ENCODE measurements at regions not wholly inside any gene's neighbourhood (a gene's known extent, or its start where the extent isn't known, plus 50 kb on each side); places are given as distances from the start of the nearest gene placed in this dataset.
"Not testable (repeated sequence)": the region's sequence is repeated elsewhere in the genome, so short reads cannot be mapped to it uniquely, and the experiment has no call there.

DNA sequence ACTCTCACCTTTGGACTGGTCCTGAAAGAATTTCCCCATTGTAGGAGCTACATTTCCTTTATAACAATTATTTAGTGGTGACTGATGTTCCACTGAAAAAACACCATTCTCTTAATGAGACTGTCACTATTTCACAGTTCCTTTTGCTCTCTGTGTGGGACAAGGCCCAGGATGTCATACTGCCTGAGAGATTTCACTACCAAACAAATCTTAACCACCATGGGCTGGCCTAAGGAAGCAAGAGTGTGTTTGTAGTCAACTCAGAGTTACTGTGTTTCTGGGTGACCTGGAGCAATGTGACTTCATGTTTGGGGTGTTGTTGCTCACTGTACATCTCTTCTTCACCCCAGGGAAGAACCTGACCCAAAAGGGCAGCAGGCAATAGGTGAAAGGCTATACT, 50.1 kb upstream of the ZNF608 start:
- DNase-seq (ENCODE audit: low read depth): no peak

DNA sequence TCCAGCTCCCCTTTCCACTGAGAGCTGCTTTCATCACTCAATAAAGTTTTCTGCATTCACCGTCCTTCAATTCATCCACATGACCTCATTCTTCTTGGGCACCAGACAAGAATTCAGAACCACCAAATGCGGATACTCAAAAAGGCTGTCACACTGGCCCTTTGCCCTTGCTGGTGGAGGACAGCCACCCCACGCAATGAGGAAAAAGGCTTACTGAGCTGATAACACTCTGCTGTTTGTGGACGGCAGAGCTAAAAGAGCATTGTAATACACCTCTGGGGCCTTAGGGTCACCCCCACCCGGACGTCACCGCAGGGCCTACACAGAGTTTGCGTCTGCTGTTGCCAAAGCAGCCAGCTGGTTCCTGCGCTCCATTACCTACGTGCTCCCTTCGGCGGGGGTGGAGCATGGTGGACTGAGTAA, 51.2 kb upstream of the ZNF608 start:
- DNase-seq (ENCODE audit: low read depth): no peak

DNA sequence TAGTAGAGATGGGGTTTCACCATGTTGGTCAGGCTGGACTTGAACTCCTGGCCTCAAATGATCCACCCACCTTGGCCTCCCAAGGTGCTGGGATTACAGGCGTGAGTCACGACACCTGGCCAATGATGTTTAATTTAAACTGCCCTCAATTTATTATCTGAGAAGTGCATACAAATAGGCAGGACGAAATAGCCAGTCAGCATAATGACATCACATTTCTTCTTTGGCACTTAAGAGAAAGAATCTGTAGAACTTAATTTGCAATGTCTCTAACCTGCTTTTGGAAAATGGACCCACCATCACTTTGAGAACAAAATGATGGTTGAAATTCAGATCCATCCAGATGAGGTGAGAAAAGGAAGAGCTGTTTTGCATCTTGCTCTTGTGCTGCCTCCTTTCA, 52.5 kb upstream of the ZNF608 start:
- no peak for DNase-seq (ENCODE audit: low read depth)

DNA sequence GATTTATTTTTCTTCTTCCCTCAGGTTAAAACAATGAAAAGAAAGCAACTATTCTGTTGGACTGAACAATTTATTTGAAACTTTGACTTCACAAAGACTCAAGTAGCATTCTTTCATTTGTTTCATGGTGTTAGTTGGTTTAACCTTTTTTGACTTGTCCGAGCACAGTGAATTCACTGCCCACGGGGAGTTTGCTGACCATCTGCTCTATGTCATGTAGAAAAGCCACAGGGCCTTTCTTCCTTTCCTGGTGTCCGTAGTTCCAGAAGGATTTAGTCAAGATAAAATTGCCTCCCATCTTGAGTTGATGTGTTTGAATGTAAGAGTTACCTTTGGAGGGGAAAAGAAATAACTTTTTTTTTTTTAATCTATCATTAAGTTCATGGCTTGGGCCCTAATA, 55.1 kb upstream of the ZNF608 start:
- DNase-seq (ENCODE audit: low read depth): no peak

DNA sequence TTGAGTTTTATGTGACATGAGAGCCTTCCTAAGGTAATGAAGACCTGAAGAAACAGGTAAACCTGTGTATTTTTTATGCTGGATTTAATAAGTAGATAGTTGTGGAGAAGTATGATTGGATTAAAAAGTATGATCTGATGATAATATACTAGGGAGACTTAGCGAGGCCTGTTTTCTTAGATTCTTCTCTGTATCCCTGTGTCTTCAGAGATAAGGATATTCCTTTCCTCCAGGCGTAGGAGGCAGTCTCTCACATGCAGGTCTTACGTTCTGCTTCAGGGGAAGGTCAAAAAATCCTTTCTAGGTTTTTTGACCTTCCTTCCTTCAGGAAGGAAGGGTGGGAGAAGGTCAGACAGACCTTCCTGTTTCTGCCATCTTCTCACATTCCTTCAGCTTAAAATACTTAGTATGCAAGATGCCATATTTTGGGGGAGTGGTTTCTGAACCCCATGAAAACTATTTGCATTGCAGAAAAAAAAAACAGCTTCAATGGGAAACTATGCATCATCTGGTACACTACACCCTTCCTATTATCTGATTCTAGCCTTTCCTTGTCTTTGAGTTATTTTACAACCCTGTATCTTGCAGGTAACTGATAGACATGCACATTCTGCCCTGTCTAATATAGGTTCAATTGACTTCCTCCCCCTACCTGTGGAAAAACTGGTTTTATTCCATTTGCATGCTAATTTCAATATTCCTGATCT, 57.3 kb upstream of the ZNF608 start:
- no peak for DNase-seq (ENCODE audit: low read depth)

DNA sequence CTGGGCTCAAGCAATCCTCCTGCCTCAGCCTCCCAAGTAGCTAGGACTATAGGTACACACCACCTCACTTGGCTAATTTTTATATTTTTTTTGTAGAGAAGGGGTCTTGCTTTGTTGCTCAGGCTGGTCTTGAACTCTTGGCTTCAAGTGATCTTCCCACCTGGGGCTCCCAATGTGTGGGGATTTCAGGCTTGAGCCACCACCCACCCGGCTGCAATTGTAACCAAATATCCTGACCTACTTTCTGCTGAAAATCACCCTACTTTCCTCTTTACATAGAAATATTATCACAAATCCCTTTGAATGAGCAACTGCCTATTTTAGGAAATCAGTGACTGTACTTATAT, 59.6 kb upstream of the ZNF608 start:
- no peak for DNase-seq (ENCODE audit: low read depth)

DNA sequence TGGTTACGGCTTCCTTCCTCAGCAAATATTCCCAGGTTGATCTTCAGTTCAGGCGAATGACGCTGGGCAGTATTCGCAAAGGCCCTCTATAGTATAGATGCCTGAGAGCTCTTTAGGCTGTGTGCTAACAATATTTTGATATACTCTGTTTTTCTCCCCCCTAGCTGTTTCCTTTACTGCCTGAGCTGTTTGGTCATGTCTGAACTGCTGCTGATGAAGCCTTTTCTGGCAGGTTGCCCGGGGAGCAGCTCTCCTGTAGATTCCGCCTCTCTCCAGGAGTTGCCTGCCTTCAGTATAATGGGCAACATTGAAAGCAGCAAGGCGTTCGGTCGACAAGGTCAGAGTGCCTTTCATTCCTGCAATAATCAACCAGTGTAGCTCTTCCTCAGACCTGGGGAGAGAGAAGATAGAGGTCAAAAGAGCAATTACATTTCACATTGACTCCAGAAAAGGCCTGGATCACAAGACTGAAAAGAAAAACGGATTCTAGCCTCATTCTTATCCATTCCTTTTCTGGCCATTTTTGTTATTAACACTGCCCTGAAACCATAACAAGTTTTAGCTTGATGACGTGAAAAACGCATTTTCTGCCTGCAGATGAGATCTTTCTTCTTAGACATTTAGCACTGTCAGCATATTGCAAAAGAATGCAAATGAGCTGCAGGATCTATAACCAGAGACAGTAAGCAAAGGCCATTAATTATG, 60.1 kb upstream of the ZNF608 start:
- DNase-seq (ENCODE audit: low read depth): peak; percentile 54

DNA sequence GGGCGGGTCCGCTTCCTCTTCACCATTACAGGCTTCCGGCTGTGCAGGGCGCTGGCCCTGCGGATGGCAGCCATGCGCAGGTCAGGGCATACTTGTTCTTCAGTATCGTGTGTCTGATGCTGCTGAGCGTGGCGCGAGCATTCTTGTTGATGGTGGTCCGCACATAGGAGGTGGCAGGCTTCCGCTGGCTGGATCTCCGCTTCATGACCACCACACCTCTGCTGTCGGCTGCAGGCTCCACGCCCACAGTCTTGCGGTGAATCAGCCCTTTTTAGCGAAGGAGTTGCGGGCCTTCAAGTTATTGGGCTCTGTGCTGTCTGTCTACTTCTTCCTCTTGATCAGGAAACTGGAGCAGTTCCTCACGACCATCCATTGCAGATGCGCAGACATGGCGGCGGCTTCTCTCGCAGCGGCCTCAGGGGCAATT, 62.4 kb upstream of the ZNF608 start:
- no peak for DNase-seq (ENCODE audit: low read depth)

DNA sequence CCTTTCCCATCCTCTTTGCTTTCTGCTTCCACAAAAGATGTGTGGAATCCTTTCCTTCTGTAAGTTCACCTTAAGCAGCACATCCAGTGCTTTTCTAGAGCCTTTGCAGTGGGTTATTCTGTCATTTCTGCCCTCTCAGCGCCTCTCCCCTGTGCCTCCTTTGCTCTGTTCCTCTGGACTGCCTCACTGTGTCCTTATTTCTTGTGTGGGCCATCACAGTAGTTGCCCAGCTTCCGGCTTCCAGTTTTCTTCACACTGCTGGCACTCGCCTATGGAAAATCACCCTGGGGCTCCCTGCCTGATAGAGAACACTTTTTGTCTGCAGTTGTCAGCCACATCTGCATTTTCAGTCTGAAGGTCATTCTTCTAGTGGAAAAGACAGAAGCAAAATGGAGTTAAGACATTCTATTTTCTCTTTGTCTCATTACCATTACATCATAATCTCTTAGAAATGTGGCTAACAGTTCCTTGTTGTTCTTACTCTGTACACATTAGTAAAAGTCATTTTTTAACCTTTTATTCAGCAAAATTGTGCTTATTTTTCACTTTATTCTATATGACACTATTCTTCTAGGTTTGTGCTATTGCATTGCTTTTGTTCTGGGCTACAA, 64.1 kb upstream of the ZNF608 start:
- no peak for DNase-seq (ENCODE audit: low read depth)

DNA sequence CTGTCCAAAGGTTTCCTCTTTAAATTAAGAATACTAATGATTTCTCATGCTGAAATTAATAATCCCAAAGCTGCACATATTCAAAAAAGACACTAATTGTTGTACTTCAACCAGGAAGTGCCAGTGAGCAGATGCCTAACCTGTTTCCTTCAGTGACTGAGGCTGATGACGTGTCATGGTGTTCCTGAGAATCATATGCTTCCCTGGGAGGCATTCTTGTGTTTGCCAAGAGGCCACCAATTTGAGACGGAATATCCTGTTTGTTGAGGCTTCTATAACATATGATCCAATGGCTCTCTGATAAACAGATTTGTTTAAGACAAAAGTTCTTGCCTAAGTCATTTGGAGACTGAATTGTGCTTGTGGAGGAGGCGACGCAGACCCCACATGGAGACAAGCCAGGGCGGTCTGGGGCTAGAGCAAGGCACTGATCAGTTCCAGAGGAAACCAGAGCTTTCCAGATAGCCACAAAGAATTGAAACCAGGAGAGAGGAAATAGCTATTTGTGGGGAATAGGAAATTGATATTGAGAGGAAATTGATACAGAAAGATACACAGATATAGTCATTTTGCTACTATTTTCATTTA, 66.4 kb upstream of the ZNF608 start:
- DNase-seq (ENCODE audit: low read depth): no peak

DNA sequence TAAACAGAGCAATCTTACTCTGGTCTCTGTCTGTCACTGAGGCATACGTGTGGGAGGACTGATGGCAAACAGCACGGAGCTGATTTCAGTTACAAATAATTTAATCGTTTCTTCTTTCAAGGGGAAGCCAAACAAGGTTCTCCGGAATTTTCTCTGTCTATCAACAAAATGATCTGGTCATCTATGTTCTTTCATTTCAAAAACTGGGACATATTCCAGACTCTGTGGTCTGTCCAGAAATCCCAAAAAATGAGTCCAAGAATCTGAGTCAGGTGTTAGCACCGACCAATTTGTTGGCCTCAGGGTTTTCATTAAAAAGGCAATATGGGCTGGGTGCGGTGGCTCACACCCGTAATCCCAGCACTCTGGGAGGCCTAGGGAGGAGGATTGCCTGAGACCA, 69.9 kb upstream of the ZNF608 start:
- DNase-seq (ENCODE audit: low read depth): no peak

DNA sequence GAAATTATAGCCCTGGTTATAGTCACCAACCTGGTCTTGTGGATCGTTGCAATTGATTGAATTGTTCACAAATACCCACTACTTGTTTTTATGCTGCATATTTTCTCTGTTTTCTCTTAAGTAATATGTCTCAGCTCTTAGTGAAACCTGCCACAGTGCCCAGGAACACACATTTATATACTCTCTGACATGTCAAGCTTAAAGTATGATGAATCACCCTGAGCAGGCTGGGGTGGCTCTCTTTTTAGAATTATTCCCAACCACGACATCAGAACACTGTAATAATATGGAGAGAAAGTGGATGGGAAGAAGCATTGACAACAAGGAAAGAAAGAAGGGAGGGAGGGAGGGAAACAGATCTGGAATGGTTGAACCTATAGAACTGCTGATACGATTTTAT, 72.8 kb upstream of the ZNF608 start:
- DNase-seq (ENCODE audit: low read depth): no peak

DNA sequence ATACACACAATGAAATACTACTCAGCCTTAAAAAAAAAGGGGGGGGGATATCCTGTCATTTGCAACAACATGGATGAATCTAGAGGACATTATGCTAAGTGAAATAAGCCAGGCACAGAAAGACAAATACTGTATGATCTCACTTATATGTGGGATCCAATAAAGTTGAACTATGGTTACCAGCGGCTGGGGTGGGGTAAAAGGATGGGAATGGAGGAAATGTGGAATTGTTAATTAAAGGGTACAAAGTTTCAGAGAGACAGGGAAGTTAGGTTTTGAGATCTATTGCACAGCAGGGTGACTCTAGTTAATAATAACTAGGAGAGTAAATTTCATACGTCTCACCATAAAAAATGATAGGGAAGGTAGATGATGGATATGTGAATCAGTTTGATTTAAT, 76.2 kb upstream of the ZNF608 start:
- DNase-seq (ENCODE audit: low read depth): no peak

DNA sequence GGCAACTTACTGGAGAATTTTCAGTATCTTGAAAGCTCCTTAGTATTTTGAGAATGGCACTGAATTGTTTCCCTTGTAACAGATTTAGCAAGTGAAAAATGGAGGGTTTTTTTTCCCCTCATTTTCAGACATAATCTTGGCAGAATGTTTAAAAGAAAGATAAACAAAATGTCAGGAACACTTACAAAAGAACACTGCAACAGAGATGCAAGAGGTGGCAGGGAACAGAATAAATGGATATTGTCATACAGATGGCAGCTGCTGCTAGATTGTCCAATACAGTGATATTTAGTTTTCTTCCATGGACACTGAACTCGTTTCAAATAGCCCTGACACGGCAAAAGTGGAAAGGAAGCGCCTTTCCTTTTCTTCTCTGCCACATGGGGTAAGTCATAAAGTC, 76.9 kb upstream of the ZNF608 start:
- no peak for DNase-seq (ENCODE audit: low read depth)

DNA sequence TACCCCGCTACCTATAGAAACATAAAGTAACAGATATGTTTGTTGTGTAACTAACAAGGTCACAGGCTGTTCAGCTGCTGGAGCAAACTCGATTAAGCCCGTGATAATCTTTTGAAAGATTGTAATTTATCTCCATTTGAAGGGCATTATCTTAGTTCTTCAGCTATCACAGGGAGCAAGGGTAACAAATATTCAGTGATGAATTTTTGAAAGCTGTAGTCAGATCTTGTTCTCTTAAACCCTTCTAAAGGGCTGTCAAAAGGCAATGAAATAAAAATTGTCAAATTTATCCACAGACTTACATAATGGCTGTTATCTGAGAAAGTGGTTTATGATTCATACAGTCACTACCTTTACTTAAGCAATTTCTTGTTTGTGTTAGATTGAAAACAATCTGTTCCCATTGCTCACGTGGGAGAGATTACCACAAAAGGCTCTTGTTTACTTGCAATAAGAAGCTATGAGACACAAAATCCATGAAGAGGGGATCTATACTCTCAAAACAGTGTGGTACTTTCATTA, 78.3 kb upstream of the ZNF608 start:
- DNase-seq (ENCODE audit: low read depth): peak; percentile 36

DNA sequence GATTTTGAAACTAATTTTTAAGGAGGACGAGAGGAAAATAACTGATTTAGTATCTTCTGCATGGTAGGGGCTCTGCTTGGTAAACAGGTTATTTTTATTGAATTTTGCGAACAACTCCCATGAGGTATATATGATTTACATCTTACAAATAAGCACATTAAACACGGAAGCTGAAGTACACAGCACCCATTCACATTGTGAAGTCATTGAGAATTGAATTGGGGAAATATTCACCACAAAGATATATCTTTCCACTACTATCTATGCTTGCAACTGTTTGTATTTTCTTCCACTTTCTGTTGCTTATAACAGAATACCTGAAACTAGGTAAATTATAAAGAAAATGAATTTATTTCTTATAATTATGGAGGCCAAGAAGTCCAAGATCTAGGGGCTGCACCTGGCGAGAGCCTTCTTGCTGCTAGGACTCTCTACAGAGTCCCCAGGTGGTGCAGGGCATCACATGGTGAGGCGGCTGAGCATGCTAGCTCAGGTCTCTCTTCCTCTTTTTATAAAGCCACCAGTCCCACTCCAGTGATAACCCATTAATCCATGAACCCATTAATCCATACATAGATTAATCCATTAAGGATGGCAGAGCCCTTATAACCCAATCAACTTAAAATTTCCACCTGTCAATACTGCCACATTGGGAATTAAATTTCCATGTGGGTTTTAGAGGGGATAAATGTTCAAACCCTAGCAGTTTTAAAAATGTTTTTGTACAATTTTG, 79.0 kb upstream of the ZNF608 start:
- no peak for DNase-seq (ENCODE audit: low read depth)

DNA sequence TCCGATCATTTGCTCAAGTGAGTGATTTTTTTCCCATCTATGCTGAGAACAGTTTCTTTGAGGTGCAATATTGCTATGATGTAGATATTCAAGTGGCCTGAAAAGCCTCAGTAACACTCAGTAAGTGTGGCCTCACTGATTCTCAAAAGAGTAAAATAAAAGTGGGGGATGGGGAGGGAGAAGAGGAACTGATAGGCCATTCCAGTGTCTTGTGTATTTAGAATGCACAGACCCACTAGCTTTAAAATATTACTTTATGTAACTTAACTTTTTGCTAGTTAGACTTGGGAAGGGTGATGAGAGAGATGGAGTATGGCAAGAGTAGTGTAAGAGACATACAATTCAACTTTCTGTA, 79.5 kb upstream of the ZNF608 start:
- no peak for DNase-seq (ENCODE audit: low read depth)

DNA sequence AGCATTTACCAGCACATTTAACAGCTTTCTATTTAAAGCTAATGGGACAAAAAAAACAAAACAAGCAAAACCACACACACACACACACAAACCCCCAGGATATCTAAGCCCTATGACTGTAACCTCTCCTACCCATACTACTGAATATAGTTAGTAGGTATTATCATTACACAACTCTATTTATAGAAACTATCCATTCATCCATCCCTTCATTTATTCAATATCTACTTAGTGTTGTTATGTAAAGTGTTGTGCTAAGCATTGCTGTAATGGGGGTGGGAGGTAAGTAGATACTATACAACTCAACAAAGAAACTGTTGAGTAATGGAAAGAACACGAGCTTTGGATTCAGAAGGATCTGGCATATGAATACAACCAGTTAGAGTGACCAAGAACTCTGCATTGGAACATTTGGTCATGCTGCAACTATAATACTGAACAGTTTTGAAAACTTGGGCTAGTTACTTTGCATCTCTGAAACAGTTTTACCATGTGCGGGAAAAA, 82.3 kb upstream of the ZNF608 start:
- DNase-seq (ENCODE audit: low read depth): no peak

DNA sequence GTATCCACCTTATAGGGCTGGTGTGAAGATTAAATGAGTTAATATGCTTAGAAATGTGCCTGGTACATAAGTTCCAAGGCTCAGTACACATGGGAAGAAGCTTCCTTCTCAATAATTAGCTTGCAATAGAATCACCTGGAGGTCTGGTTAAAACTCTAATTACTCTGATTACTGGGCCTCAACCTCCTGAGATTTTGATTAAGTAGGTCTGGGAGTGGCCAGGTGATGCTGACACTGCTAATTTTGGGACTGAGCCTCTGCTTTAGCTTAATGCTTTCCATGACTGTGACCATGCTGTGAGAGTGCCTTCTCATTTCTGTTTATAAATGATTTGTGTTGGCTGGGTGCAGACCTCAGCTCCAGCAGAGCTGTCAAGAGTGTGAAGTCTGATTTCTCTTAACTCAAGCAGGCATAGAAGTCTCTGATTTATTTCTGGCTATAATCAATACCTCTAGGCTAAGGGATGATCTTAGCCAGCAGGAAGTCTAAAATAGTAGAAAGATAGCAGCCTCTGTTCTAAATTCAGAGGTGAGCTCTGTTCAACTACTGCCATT, 85.3 kb upstream of the ZNF608 start:
- no peak for DNase-seq (ENCODE audit: low read depth)

DNA sequence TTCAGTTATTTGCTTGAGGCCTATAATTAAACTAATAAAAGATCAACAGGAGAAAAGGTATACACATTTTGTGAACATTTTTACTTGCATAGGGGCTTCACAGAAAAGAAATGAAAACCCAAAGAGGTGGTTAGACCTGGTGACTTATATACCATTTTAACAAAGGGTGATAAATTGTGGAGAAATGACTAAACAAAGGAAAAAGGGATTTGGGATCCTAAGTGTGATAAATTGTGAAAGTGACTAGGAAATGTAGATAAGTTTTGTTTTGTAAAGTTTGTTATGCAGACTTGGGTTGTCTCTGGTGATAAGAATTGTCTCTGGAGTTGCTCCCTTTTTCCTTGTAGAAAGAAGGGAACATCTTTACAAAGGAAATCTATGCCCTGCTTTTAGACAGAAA, 86.1 kb upstream of the ZNF608 start:
- no peak for DNase-seq (ENCODE audit: low read depth)

DNA sequence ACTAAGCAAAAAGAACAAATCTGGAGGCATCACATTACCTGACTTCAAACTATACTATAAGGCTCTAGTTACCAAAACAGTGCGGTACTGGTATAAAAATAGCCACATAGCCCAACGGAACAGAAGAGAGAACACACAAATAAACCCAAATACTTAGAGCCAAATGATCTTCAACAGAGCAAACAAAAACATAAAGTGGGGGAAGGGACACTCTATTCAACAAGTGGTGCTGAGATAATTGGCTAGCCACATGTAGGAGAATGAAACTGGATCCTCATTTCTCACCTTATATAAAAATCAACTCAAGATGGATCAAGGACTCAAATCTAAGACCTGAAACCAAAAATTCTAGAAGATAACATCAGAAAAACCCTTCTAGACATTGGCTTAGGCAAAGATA, 89.9 kb upstream of the ZNF608 start:
- not testable (repeated sequence) for DNase-seq (ENCODE audit: low read depth)

Data from fibroblast of the conjunctiva (primary cell).